ENCODE measurements at regions not wholly inside any gene's neighbourhood (a gene's known extent, or its start where the extent isn't known, plus 50 kb on each side); places are given as distances from the start of the nearest gene placed in this dataset.
A peak's percentile ranks its signal among the peaks of the same experiment; 100 is the strongest.
"Not testable (repeated sequence)": the region's sequence is repeated elsewhere in the genome, so short reads cannot be mapped to it uniquely, and the experiment has no call there.

- DNase-seq = no peak
These were observed 129.8 kb upstream of the COL5A2 start for GRCh38 chr2:189309331-189309730.

- no peak for DNase-seq
These were observed 129.1 kb upstream of the WDR75 start for GRCh38 chr2:189312211-189312610.

GRCh38 chr2:189312643-189313042 lies 128.6 kb upstream of the WDR75 start:
- DNase-seq = no peak

- DNase-seq = no peak
These were observed 122.5 kb upstream of the WDR75 start for GRCh38 chr2:189318761-189319160.

GRCh38 chr2:189319424-189319823 lies 121.8 kb upstream of the WDR75 start:
- not testable (repeated sequence) for DNase-seq

- DNase-seq = no peak
These were observed 113.1 kb upstream of the WDR75 start for GRCh38 chr2:189327879-189328847.

DNA sequence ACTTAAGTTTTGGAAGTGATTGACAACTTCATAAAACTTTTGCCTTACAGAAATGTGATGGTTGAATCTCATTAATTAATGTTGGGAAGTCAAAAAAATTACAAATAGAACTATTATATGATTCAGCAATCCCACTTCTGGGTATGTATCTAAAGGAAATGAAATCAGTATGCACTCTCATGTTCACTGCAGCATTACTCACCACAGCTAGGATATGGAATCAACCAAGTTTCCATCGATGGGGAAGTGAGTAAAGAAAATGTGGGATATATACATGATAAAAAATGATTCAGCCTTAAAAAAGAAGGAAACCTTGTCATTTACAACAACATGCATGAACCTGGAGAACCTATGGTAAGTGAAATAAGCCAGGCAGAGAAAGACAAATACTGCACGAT lies 112.4 kb upstream of the WDR75 start:
- no peak for DNase-seq

DNA sequence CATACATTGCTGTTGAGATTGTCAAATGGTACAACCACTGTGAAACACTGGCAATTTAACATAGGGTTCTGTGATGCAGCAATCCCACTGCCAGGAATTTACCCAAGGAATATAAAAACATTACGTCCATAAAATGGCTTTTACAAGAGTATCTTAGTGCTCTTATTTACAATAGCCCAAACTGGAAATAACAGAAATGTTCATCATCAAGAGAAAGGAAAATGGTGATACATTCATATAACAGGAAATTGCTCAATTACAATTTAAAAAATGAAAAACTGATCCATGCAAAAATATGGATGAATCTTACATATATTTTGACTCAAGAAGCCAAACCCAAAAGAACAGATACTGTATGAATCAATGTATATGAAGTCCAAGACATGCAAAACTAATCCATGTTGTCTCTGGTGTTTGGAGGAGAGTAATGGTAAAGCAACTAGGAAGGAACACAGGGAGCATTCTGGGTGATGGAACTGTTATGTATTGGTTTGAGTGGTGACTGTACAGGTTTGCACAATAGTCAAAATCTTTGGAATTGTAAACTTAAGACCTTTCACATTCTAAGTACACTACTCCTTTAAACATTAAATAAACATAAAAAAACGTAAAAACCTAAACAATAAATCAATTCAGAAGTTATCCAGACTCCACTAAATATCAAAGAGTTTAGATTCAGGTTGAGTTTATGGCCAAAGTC lies 104.8 kb upstream of the WDR75 start:
- DNase-seq = no peak

DNA sequence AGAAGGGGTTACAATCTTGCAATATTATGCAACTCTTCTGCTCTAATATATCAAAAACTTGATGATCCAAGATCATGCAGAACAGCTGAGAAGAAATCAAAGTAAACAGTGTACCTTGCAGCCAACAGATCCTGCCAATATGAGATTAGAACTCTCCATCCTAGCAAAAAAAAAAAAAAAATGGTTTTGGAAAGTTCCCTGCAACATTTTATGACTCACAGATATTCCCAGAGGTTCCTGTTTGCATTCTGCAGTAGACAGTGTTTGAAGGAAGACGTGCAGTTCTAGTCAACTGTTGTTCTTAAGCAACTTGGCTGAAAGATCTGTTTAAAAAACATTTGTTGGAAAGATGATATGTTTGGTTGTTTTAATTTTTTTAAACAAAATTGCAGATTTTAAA lies 103.6 kb upstream of the WDR75 start:
- DNase-seq = no peak

DNA sequence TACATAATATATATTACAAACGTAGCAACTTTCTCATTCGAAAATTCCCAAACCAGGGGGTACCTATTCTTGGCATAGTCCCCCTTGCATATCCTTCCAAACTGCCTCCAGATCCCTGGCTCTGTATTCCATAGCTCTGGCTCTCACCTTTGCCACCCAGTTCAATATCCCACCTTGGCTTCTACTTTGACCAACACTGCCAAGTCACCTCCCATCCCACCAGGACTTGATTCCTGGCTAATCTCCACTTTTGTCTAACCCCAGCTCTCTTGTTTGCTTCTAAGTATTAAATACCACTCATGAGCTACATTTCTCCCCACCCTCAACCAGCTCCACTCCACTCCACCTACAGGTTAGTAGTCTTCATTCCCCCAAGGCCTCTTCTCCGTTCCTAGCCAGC lies 103.2 kb upstream of the WDR75 start:
- DNase-seq = no peak

- no peak for DNase-seq
These were observed 100.2 kb upstream of the WDR75 start for GRCh38 chr2:189341077-189341476.

GRCh38 chr2:189344043-189344442 lies 97.2 kb upstream of the WDR75 start:
- DNase-seq = no peak

GRCh38 chr2:189347540-189347939 lies 93.7 kb upstream of the WDR75 start:
- DNase-seq = peak in 6 of 51 donors; percentile 0 to 18 (median 6)

GRCh38 chr2:189348369-189348768 lies 92.9 kb upstream of the WDR75 start:
- no peak for DNase-seq

GRCh38 chr2:189350540-189351209 lies 90.6 kb upstream of the WDR75 start:
- no peak for DNase-seq

DNA sequence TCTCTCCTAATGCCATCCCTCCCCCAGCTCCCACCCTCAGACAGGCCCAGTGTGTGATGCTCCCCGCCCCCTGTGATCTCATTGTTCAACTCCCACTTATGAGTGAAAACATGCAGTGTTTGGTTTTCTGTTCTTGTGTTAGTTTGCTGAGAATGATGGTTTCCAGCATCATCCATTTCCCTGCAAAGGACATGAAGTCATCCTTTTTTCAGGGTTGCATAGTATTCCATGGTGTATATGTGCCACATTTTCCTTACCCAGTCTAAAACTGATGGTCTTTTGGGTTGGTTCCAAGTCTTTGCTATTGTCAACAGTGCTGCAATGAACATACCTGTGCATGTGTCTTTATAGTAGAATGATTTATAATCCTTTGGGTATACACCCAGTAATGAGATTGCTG lies 89.3 kb upstream of the WDR75 start:
- not testable (repeated sequence) for DNase-seq

DNA sequence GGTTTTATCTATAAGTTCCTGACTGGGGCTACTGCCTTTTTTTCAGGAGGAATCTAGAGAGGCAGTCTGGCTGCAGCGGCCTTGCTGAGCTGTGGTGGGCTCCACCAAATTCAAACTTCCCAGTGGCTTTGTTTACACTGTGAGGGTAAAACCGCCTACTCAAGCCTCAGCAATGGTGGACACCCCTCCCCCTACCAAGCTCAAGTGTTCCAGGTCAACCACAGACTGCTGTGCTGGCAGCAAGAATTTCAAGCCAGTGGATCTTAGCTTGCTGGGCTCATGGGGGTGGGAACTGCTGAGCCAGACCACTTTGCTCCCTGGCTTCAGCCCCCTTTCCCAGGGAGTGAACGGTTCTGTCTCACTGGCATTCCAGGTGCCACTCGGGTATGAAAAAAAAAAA lies 83.9 kb upstream of the WDR75 start:
- not testable (repeated sequence) for DNase-seq

DNA sequence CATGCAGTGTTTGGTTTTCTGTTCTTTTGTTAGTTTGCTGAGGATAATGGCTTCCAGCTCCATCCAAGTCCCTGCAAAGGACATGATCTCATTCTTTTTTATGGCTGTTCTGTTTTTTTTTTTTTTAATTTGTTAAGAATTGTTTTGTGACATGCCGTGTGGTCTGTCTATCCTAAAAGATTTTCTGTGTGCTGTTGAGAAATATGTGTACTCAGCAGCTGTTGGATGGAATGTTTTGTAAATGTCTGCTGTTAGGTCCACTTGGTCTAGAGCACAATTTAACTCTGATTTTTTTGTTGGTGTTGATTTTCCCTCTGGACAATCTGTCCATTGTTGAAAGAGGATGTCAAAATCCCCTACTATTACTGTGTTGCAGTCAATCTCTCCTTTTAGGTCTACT lies 80.4 kb upstream of the WDR75 start:
- DNase-seq = no peak

GRCh38 chr2:189362283-189362682 lies 79.0 kb upstream of the WDR75 start:
- no peak for DNase-seq

- DNase-seq = no peak
These were observed 77.7 kb upstream of the WDR75 start for GRCh38 chr2:189363559-189363958.

DNA sequence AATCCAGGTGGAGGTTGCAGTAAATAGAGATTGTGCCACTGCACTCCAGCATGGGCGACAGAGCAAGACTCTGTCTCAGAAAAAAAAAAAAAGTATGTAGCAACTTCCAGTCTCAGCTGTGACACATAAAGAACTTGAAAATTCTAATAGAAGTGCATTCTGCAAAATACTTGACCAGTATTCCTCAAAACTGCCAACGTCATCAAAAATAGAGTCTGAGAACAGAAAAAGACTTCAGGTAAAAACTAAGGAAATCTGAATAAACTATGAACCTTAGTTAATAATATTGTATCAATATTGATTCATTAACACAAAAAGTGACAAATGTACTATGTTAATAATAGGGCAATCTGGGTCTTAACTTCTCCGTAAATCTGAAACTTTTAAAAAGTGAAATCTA lies 76.7 kb upstream of the WDR75 start:
- DNase-seq = no peak

DNA sequence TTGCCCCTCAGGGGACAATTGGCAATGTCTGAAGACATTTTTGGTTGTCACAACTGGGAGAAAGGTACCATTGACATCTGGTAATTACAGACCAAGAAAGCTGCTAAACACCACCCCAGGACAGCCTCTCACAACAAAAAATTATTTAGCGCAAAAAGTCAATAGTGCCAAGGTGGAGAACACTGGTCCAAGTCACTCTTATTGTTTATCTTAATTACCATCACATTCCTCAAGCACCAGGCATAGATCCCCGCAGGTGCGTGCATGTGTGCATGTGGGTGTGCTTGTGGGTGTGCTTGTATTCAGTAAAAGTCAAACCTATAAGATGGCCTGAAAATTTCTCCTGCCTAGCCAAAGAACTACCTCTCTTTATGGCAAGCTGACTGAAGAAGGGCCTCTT lies 74.9 kb upstream of the WDR75 start:
- no peak for DNase-seq
